PFSK-1 (cell line): ENCODE measurements at regions not wholly inside any gene's neighbourhood (a gene's known extent, or its start where the extent isn't known, plus 50 kb on each side); places are given as distances from the start of the nearest gene placed in this dataset.

ENCODE experiments used
- POLR2AphosphoS5 ChIP-seq: IDR thresholded peaks from 2 replicates; pipeline ENCODE4 v1.6.1; 2012; ENCODE audit warnings: low read depth, mild to moderate bottlenecking, control low read depth, low read length, moderate library complexity
- REST ChIP-seq, 2 experiments: IDR thresholded peaks; 2 replicates each; pipeline versions ENCODE4 v1.6.1 to v1.8.0; 2011 to 2012; ENCODE audit warnings: low read depth in 2 of 2, low read length in 2 of 2, control low read depth in 1 of 2, inconsistent platforms in 1 of 2, mild to moderate bottlenecking in 1 of 2, moderate library complexity in 1 of 2; ENCODE audit not compliant: insufficient read depth in 1 of 2

GRCh38 chr13:75202981-75203380 is 279.0 kb downstream of the TBC1D4 start:
- TF ChIP-seq REST (IDR thresholded peaks at IDR 0.05; ENCODE audit: insufficient read depth in 1 of 2, low read depth in 2 of 2, low read length in 2 of 2) (no peak), POLR2AphosphoS5 (no peak)
